ENCODE measurements at regions not wholly inside any gene's neighbourhood (a gene's known extent, or its start where the extent isn't known, plus 50 kb on each side); places are given as distances from the start of the nearest gene placed in this dataset.

DNA sequence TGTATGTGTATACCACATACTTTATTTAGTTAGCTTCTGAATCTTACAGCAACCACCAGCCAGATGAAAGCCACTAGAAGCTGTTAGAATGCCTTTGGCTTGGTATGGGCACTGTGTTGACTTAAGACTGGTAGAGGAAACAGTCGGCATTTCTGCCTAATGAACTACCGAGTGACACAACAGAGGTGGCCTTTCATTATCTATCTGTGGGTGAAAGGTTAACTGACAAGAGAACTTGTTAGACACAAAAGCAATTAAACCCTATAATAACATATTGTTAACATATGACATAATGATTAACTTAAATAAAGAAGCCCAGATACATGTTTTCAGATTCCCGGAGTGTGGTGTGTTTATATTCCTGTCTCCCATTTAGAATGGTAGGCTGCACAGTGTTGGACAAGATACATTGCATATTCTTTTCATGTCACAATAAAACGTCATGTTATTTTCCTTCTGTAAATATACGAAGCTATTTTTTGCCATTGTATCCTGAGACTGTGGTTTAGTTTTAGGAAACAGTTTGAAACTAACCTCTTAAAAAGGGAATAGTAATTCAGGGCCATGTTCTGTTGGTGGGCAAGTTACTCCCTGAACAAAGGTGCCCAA is 181.5 kb downstream of the SLIT2 start:
- no peak overlapping the region for H2AK5ac ChIP-seq (ENCODE audit: insufficient read length, low read length)
- H2BK20ac ChIP-seq (ENCODE audit: low read depth, low read length, poor library complexity, severe bottlenecking) = no peak overlapping the region
- H4K20me1 ChIP-seq (ENCODE audit: control insufficient read depth, insufficient read depth, insufficient read length) = no peaks in the 10 kb centered on the region
- H3K9ac ChIP-seq (ENCODE audit: extremely low read depth, insufficient read length, low read length) = no peak overlapping the region
- no peak overlapping the region for H3K14ac ChIP-seq (ENCODE audit: insufficient read depth, low read length)
- WGBS (ENCODE audit: extremely low coverage, insufficient read length, low lambda C conversion rate) = no CpG with 5 or more reads among the region's 5 CpGs
- no peaks in the 10 kb centered on the region for H3K9me3 Mint-ChIP-seq
- no peak overlapping the region for H3K56ac ChIP-seq (ENCODE audit: insufficient read length, low read depth, low read length)
- no peak for DNase-seq
- H3K27ac ChIP-seq (ENCODE audit: insufficient read length, low read depth, low read length) = no peak overlapping the region
- H3K79me2 ChIP-seq (ENCODE audit: insufficient read depth, low read length) = no peaks in the 10 kb centered on the region
- H4K91ac ChIP-seq (ENCODE audit: insufficient read length, low read depth, low read length) = no peak overlapping the region
- TF ChIP-seq, protein P1, sequence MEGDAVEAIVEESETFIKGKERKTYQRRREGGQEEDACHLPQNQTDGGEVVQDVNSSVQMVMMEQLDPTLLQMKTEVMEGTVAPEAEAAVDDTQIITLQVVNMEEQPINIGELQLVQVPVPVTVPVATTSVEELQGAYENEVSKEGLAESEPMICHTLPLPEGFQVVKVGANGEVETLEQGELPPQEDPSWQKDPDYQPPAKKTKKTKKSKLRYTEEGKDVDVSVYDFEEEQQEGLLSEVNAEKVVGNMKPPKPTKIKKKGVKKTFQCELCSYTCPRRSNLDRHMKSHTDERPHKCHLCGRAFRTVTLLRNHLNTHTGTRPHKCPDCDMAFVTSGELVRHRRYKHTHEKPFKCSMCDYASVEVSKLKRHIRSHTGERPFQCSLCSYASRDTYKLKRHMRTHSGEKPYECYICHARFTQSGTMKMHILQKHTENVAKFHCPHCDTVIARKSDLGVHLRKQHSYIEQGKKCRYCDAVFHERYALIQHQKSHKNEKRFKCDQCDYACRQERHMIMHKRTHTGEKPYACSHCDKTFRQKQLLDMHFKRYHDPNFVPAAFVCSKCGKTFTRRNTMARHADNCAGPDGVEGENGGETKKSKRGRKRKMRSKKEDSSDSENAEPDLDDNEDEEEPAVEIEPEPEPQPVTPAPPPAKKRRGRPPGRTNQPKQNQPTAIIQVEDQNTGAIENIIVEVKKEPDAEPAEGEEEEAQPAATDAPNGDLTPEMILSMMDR (conservative IDR thresholded peaks at IDR 0.05) = no peak
- H4K8ac ChIP-seq (replicated peaks; ENCODE audit: insufficient read length, low read depth, low read length) = no peak overlapping the region
- no peaks in the 10 kb centered on the region for H3K36me3 Mint-ChIP-seq (ENCODE audit: insufficient read depth in 1 of 3, low read depth in 3 of 3)
- H3K27me3 ChIP-seq (ENCODE audit: insufficient read depth, low read length) = no peaks in the 10 kb centered on the region
- no peak overlapping the region for H3K18ac ChIP-seq (ENCODE audit: insufficient read length, low read depth, low read length)
- H3K4me3 Mint-ChIP-seq = no peak overlapping the region
- H3T11ph ChIP-seq (ENCODE audit: low read length) = no peak overlapping the region
- H3K9me3 ChIP-seq (ENCODE audit: control insufficient read depth, low read depth, low read length) = no peaks in the 10 kb centered on the region
- H3K79me1 ChIP-seq (ENCODE audit: insufficient read depth, low read depth, low read length, poor library complexity, severe bottlenecking) = no peaks in the 10 kb centered on the region
- H2AFZ ChIP-seq (ENCODE audit: low read length) = no peak overlapping the region
- no peak overlapping the region for H3K23ac ChIP-seq (ENCODE audit: insufficient read length, low read depth, low read length)
- H2BK15ac ChIP-seq (ENCODE audit: low read depth, low read length) = no peak overlapping the region
- no peak overlapping the region for H2BK120ac ChIP-seq (ENCODE audit: low read depth, low read length, poor library complexity, severe bottlenecking)
- no peak overlapping the region for H3K4me2 ChIP-seq (ENCODE audit: insufficient read depth, insufficient read length, low read length)
- no peak overlapping the region for H3K27ac Mint-ChIP-seq
- peaks cover 8 to 11% of the 10 kb centered on the region in 2 experiments for H3K4me1 Mint-ChIP-seq
- no peak overlapping the region for H4K5ac ChIP-seq (ENCODE audit: insufficient read length, low read depth, low read length)
- no peaks in the 10 kb centered on the region for H3K27me3 Mint-ChIP-seq (ENCODE audit: low read depth)
- no peak overlapping the region for H2BK12ac ChIP-seq (ENCODE audit: insufficient read length, low read depth, low read length)
- H3K4ac ChIP-seq (ENCODE audit: low read depth, low read length) = no peak overlapping the region
- no peaks in the 10 kb centered on the region for H3K23me2 ChIP-seq (ENCODE audit: insufficient read length, low read depth, low read length, poor library complexity, severe bottlenecking)
- no peak overlapping the region for H2BK5ac ChIP-seq (ENCODE audit: insufficient read length, low read length)
- H3K4me1 ChIP-seq (ENCODE audit: insufficient read depth, low read length) = no peaks in the 10 kb centered on the region
